GM12878 (cell line): ENCODE measurements at regions not wholly inside any gene's neighbourhood (a gene's known extent, or its start where the extent isn't known, plus 50 kb on each side); places are given as distances from the start of the nearest gene placed in this dataset.

ENCODE experiments used
- ATAC-seq: fragments of 200-7000 bp; cut with Tn5 transposase; 3 replicates; pipeline ENCODE4 v1.9.1; 2020; ENCODE audit warnings: mild to moderate bottlenecking, moderate library complexity
- BruUV-seq: library from RNA; stranded (reverse); fragments of 400-500 nt; replicated peaks from 2 replicates; lab custom pipeline; 2021; lab: Mats Ljungman, UMichigan
- CTCF ChIA-PET: fragments of 300-600 bp; sonication (Branson Sonifier 250); formaldehyde crosslinking; extraction: SDS; loops from one replicate; lab custom pipeline; 2021; ENCODE audit warnings: inconsistent platforms; lab: Yijun Ruan, JAX
- POLR2A ChIA-PET: fragments of 350-600 bp; formaldehyde crosslinking; extraction: SDS; loops from one replicate; lab custom pipeline; 2021; ENCODE audit warnings: inconsistent platforms; lab: Charles Lee
- RAD21 ChIA-PET: fragments of 300-600 bp; sonication (Branson Sonifier 250); formaldehyde crosslinking; loops from one replicate; lab custom pipeline; 2023; ENCODE audit warnings: antibody characterized with exemption; ENCODE audit not compliant: unreplicated experiment; lab: Charles Lee
- SMC1A ChIA-PET: fragments of 300-600 bp; sonication (Branson Sonifier 250); formaldehyde crosslinking; loops from one replicate; lab custom pipeline; 2023; ENCODE audit not compliant: unreplicated experiment, uncharacterized antibody; lab: Charles Lee
- DNase-seq: peaks from one replicate; pipeline ENCODE4 v3.0.0-alpha.2; 2011; ENCODE audit warnings: low read depth, low spot score
- FAIRE-seq: peaks from 3 replicates; lab custom pipeline; 2011; peaks lifted over from hg19 to GRCh38; lab: Jason Lieb, UNC
- H2AFZ ChIP-seq: 2 replicates; pipeline ENCODE4 v1.6.0; 2011; ENCODE audit warnings: low read depth, low read length, control low read depth; ENCODE audit not compliant: control insufficient read depth
- H3K27ac ChIP-seq: 2 replicates; pipeline ENCODE4 v1.5.1; 2011; ENCODE audit warnings: control low read depth; ENCODE audit not compliant: control insufficient read depth, insufficient read depth
- H3K27me3 ChIP-seq, 2 experiments: replicated peaks in 1 of 2; 2 replicates each; pipeline versions ENCODE4 v1.6.0 to v1.6.1; 2011; ENCODE audit warnings: low read length in 1 of 2; ENCODE audit not compliant: control insufficient read depth in 2 of 2, insufficient read depth in 2 of 2
- H3K36me3 ChIP-seq, 2 experiments: 2 replicates each; pipeline ENCODE4 v1.5.1; 2011; ENCODE audit warnings: low read length in 1 of 2; ENCODE audit not compliant: control insufficient read depth in 2 of 2, insufficient read depth in 2 of 2
- H3K4me1 ChIP-seq: 2 replicates; pipeline ENCODE4 v1.6.1; 2011; ENCODE audit warnings: mild to moderate bottlenecking, low read length, moderate library complexity, mixed read lengths; ENCODE audit not compliant: control insufficient read depth, insufficient read depth
- H3K4me2 ChIP-seq: 2 replicates; pipeline ENCODE4 v1.6.0; 2011; ENCODE audit warnings: control low read depth; ENCODE audit not compliant: control insufficient read depth, insufficient read depth
- H3K4me3 ChIP-seq: fragments of 200-600 bp; sonication (generic); 2 replicates; pipeline ENCODE4 v1.5.1; 2016
- H3K79me2 ChIP-seq: 2 replicates; pipeline ENCODE4 v1.6.0; 2011; ENCODE audit warnings: low read length; ENCODE audit not compliant: control insufficient read depth, insufficient read depth
- H3K9ac ChIP-seq: 2 replicates; pipeline ENCODE4 v1.8.0; 2011; ENCODE audit warnings: low read length, control low read depth, mixed read lengths; ENCODE audit not compliant: control insufficient read depth, insufficient read depth
- H3K9me3 ChIP-seq: replicated peaks from 3 replicates; pipeline ENCODE4 v1.5.1; 2011; ENCODE audit warnings: mild to moderate bottlenecking, low read length; ENCODE audit not compliant: control insufficient read depth, insufficient read depth
- H4K20me1 ChIP-seq: 2 replicates; pipeline ENCODE4 v1.6.0; 2011; ENCODE audit not compliant: control insufficient read depth, insufficient read depth
- BMI1 ChIP-seq: fragments of 450-650 bp; IDR thresholded peaks from 2 replicates; pipeline ENCODE4 v1.6.1; 2016; ENCODE audit warnings: mild to moderate bottlenecking, moderate library complexity, borderline replicate concordance
- E2F4 ChIP-seq: IDR thresholded peaks from 2 replicates; pipeline ENCODE4 v1.6.1; 2012; ENCODE audit warnings: low read depth, low read length, improper control_type of control experiment
- EP300 ChIP-seq, 2 experiments: fragments of 150-350 bp in 1 of 2; IDR thresholded peaks; 2 replicates each; pipeline ENCODE4 v1.6.1; 2011 to 2012; ENCODE audit warnings: low read depth in 2 of 2, low read length in 2 of 2, borderline replicate concordance in 1 of 2, improper control_type of control experiment in 1 of 2, inconsistent platforms in 1 of 2; ENCODE audit not compliant: control insufficient read depth in 1 of 2
- HDGF ChIP-seq: fragments of 450-650 bp; IDR thresholded peaks from 2 replicates; pipeline ENCODE4 v1.6.1; 2016; ENCODE audit warnings: antibody characterized with exemption
- KAT2A ChIP-seq: conservative IDR thresholded peaks from 2 replicates; pipeline ENCODE4 v1.6.1; 2011; ENCODE audit warnings: low read depth, low read length; ENCODE audit not compliant: control insufficient read depth
- MAX ChIP-seq: IDR thresholded peaks from 2 replicates; pipeline ENCODE4 v1.6.1; 2012; ENCODE audit warnings: low read depth, low read length, improper control_type of control experiment
- MYC ChIP-seq: IDR thresholded peaks from 2 replicates; pipeline ENCODE4 v1.6.1; 2011; ENCODE audit warnings: mild to moderate bottlenecking, low read length, moderate library complexity, inconsistent platforms; ENCODE audit not compliant: insufficient read depth, insufficient replicate concordance, insufficient read length, severe bottlenecking
- NR2F1 ChIP-seq: fragments of 450-650 bp; conservative IDR thresholded peaks from 2 replicates; pipeline ENCODE4 v1.6.1; 2017; ENCODE audit warnings: mild to moderate bottlenecking
- NRF1 ChIP-seq: conservative IDR thresholded peaks from 2 replicates; pipeline ENCODE4 v1.6.1; 2011; ENCODE audit warnings: mild to moderate bottlenecking, low read depth, low read length, improper control_type of control experiment
- SKIL ChIP-seq: fragments of 450-650 bp; IDR thresholded peaks from 2 replicates; pipeline ENCODE4 v1.6.1; 2017; ENCODE audit warnings: mild to moderate bottlenecking, low read depth, inconsistent platforms; ENCODE audit not compliant: poor library complexity, severe bottlenecking
- SUPT20H ChIP-seq: IDR thresholded peaks from 2 replicates; pipeline ENCODE4 v1.6.1; 2011; ENCODE audit warnings: low read depth, mild to moderate bottlenecking, low read length, moderate library complexity, borderline replicate concordance; ENCODE audit not compliant: control insufficient read depth
- WRNIP1 ChIP-seq: IDR thresholded peaks from 2 replicates; pipeline ENCODE4 v1.6.1; 2011; ENCODE audit warnings: low read depth, low read length, improper control_type of control experiment, borderline replicate concordance
- ZBTB33 ChIP-seq: fragments of 450-650 bp; IDR thresholded peaks from 2 replicates; pipeline ENCODE4 v1.6.1; 2017; ENCODE audit warnings: mild to moderate bottlenecking
- ZNF274 ChIP-seq: IDR thresholded peaks from one replicate; pipeline ENCODE4 v1.8.0; 2011; ENCODE audit not compliant: insufficient read length, insufficient read depth
- WGBS: methylation state at CpG from one replicate; pipeline ENCODE4 v1.1.6; 2016; ENCODE audit warnings: low lambda C conversion rate; ENCODE audit not compliant: insufficient replicate concordance, insufficient coverage; ENCODE audit errors: missing lambda C conversion rate; 5-methylcytosine and 5-hydroxymethylcytosine counted together
- in situ Hi-C: fragments of 300-500 bp; cut with MboI; formaldehyde crosslinking; loops from 9 replicates; pipeline ENCODE4 v1.14.3; 2018; ENCODE audit warnings: mixed read lengths
- intact Hi-C: fragments of 100-400 bp; cut with micrococcal nuclease; formaldehyde crosslinking; loops from one replicate; pipeline ENCODE4 v1.14.2; 2022; ENCODE audit not compliant: unreplicated experiment
- TF ChIP-seq, protein P1 (sequence below): fragments of 450-650 bp; IDR thresholded peaks from 2 replicates; pipeline ENCODE4 v1.6.1; 2017; ENCODE audit warnings: mild to moderate bottlenecking, moderate library complexity

DNA sequence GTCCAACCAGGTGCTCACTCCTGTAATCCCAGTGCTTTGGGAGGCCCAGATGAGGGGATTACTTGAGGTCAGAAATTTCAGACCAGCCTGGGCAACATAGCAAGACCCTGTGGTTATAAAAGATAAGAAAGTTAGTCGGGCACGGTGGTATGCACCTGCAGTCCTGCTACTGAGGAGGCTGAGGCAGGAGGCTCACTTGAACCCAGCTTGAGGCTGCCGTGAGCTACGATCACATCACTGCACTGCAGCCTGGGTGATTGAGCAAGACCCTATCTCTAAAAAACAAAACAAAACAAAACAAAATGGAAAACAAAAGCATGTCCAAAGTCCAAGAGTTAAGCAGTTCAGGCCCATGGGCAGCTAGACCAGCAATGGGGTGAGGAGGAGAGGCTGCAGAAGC lies 143.2 kb downstream of the IRX5 start:
- CTCF ChIA-PET: no interaction called here
- no peaks in the 10 kb centered on the region for H3K79me2 ChIP-seq
- TF ChIP-seq BMI1 (no peak), ZBTB33 (no peak), NR2F1 (no peak), MAX (no peak), E2F4 (no peak), SKIL (no peak), HDGF (no peak), NRF1 (no peak), KAT2A (no peak), WRNIP1 (no peak), MYC (no peak), ZNF274 (no peak), SUPT20H (no peak), EP300 (IDR thresholded peaks at IDR 0.05; ENCODE audit: borderline replicate concordance in 1 of 2, control insufficient read depth in 1 of 2, low read depth in 2 of 2, low read length in 2 of 2) (no peak)
- TF ChIP-seq, protein P1, sequence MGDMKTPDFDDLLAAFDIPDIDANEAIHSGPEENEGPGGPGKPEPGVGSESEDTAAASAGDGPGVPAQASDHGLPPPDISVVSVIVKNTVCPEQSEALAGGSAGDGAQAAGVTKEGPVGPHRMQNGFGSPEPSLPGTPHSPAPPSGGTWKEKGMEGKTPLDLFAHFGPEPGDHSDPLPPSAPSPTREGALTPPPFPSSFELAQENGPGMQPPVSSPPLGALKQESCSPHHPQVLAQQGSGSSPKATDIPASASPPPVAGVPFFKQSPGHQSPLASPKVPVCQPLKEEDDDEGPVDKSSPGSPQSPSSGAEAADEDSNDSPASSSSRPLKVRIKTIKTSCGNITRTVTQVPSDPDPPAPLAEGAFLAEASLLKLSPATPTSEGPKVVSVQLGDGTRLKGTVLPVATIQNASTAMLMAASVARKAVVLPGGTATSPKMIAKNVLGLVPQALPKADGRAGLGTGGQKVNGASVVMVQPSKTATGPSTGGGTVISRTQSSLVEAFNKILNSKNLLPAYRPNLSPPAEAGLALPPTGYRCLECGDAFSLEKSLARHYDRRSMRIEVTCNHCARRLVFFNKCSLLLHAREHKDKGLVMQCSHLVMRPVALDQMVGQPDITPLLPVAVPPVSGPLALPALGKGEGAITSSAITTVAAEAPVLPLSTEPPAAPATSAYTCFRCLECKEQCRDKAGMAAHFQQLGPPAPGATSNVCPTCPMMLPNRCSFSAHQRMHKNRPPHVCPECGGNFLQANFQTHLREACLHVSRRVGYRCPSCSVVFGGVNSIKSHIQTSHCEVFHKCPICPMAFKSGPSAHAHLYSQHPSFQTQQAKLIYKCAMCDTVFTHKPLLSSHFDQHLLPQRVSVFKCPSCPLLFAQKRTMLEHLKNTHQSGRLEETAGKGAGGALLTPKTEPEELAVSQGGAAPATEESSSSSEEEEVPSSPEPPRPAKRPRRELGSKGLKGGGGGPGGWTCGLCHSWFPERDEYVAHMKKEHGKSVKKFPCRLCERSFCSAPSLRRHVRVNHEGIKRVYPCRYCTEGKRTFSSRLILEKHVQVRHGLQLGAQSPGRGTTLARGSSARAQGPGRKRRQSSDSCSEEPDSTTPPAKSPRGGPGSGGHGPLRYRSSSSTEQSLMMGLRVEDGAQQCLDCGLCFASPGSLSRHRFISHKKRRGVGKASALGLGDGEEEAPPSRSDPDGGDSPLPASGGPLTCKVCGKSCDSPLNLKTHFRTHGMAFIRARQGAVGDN: no peak

More for the DNA sequence above, 143.2 kb downstream of the IRX5 start:
- POLR2A ChIA-PET: interaction anchor here (1.1 kb wide), 1 partner anchor 38 kb away, joined by 3 read pairs; no protein-coding TSS in a partner anchor
- FAIRE-seq (no peak), DNase-seq (no peak), ATAC-seq (no peak)
- no TSS peak for BruUV-seq
- SMC1A ChIA-PET: no interaction called here
- no peaks in the 10 kb centered on the region for H3K27me3 ChIP-seq
- H3K36me3 ChIP-seq: no peaks in the 10 kb centered on the region
- H3K9me3 ChIP-seq: no peaks in the 10 kb centered on the region
- H3K27ac ChIP-seq: no peak overlapping the region
- no peak overlapping the region for H3K9ac ChIP-seq
- H4K20me1 ChIP-seq: no peaks in the 10 kb centered on the region
- H2AFZ ChIP-seq: no peak overlapping the region
- H3K4me3 ChIP-seq: no peak overlapping the region
- no peak overlapping the region for H3K4me2 ChIP-seq
- H3K4me1 ChIP-seq: no peaks in the 10 kb centered on the region
- RAD21 ChIA-PET: no interaction called here
- in situ Hi-C loops (no loop called here), intact Hi-C loops (no loop called here)
- 57% methylated on average over 4 of the region's 4 CpGs for WGBS
